ENCODE measurements at regions not wholly inside any gene's neighbourhood (a gene's known extent, or its start where the extent isn't known, plus 50 kb on each side); places are given as distances from the start of the nearest gene placed in this dataset.

GRCh38 chr4:11484531-11484930, 55.8 kb upstream of the HS3ST1 start:
- in situ Hi-C loops (cut with MboI; ENCODE audit: low pct_unique_long_range_greater_than_20kb, low sequenced_read_pairs, unreplicated experiment): no loop called here
- no peak for TF ChIP-seq CTCF (IDR thresholded peaks at IDR 0.05; ENCODE audit: extremely low read depth, insufficient read depth, missing control alignments)
- no peak for DNase-seq (ENCODE audit: low spot score)

GRCh38 chr4:11483046-11483445, 54.4 kb upstream of the HS3ST1 start:
- TF ChIP-seq CTCF (IDR thresholded peaks at IDR 0.05; ENCODE audit: extremely low read depth, insufficient read depth, missing control alignments): no peak
- in situ Hi-C loops (cut with MboI; ENCODE audit: low pct_unique_long_range_greater_than_20kb, low sequenced_read_pairs, unreplicated experiment): no loop called here
- DNase-seq (ENCODE audit: low spot score): no peak

GRCh38 chr4:11480683-11481082, 52.0 kb upstream of the HS3ST1 start:
- no peak for DNase-seq (ENCODE audit: low spot score)
- no peak for TF ChIP-seq CTCF (IDR thresholded peaks at IDR 0.05; ENCODE audit: extremely low read depth, insufficient read depth, missing control alignments)
- in situ Hi-C loops (cut with MboI; ENCODE audit: low pct_unique_long_range_greater_than_20kb, low sequenced_read_pairs, unreplicated experiment): no loop called here

All from GM13977 (cell line).